ENCODE measurements at regions not wholly inside any gene's neighbourhood (a gene's known extent, or its start where the extent isn't known, plus 50 kb on each side); places are given as distances from the start of the nearest gene placed in this dataset.

- 77% methylated on average over 8 of the region's 9 CpGs for WGBS (ENCODE audit: insufficient coverage, low coverage, low lambda C conversion rate, missing lambda C conversion rate)
Measured at GRCh38 chr2:14760169-14760568, 127.7 kb downstream of the LRATD1 start.

GRCh38 chr2:14761118-14761517 is 128.6 kb downstream of the LRATD1 start:
- Histone ChIP-seq H3K27ac (no peak overlapping the region), H3K9me3 (no peaks in the 10 kb centered on the region), H3K36me3 (no peaks in the 10 kb centered on the region), H3K27me3 (no peaks in the 10 kb centered on the region), H3K4me1 (no peaks in the 10 kb centered on the region), H3K4me3 (no peak overlapping the region)
- 62% methylated on average over 11 of the region's 11 CpGs for WGBS (ENCODE audit: insufficient coverage, low coverage, low lambda C conversion rate, missing lambda C conversion rate)
- TF ChIP-seq CTCF (IDR thresholded peaks at IDR 0.05), result no peak
- no peak for TF ChIP-seq POLR2A (IDR thresholded peaks at IDR 0.05)
- intact Hi-C loops (cut with DNase I), result no loop called here
- no peak for DNase-seq
- no peak for ATAC-seq

More at GRCh38 chr2:14760169-14760568, 127.7 kb downstream of the LRATD1 start:
- Histone ChIP-seq H3K4me3 (no peak overlapping the region), H3K27me3 (no peaks in the 10 kb centered on the region), H3K9me3 (no peaks in the 10 kb centered on the region), H3K27ac (no peak overlapping the region), H3K36me3 (no peaks in the 10 kb centered on the region), H3K4me1 (no peaks in the 10 kb centered on the region)
- no peak for TF ChIP-seq CTCF (IDR thresholded peaks at IDR 0.05)
- no peak for TF ChIP-seq POLR2A (IDR thresholded peaks at IDR 0.05)
- ATAC-seq, result no peak
- intact Hi-C loops (cut with DNase I), result no loop called here
- no peak for DNase-seq

GRCh38 chr2:14773696-14774095 is 141.2 kb downstream of the LRATD1 start:
- TF ChIP-seq CTCF (IDR thresholded peaks at IDR 0.05) (no peak), POLR2A (IDR thresholded peaks at IDR 0.05) (no peak)
- no peaks in the 10 kb centered on the region for H3K4me1 ChIP-seq
- no peak for DNase-seq
- no peak overlapping the region for H3K4me3 ChIP-seq
- WGBS (ENCODE audit: insufficient coverage, low coverage, low lambda C conversion rate, missing lambda C conversion rate), result 52% methylated on average over 2 of the region's 2 CpGs
- no peak overlapping the region for H3K27ac ChIP-seq
- H3K9me3 ChIP-seq, result no peaks in the 10 kb centered on the region
- H3K27me3 ChIP-seq, result no peaks in the 10 kb centered on the region
- intact Hi-C loops (cut with DNase I), result no loop called here
- no peak for ATAC-seq
- no peaks in the 10 kb centered on the region for H3K36me3 ChIP-seq

- 60% methylated on average over 5 of the region's 5 CpGs for WGBS (ENCODE audit: insufficient coverage, low coverage, low lambda C conversion rate, missing lambda C conversion rate)
- Histone ChIP-seq H3K9me3 (no peaks in the 10 kb centered on the region), H3K27me3 (no peaks in the 10 kb centered on the region), H3K27ac (no peak overlapping the region), H3K4me1 (no peaks in the 10 kb centered on the region), H3K36me3 (no peaks in the 10 kb centered on the region), H3K4me3 (no peak overlapping the region)
- DNase-seq (no peak), ATAC-seq (no peak)
- TF ChIP-seq POLR2A (IDR thresholded peaks at IDR 0.05), result no peak
- no peak for TF ChIP-seq CTCF (IDR thresholded peaks at IDR 0.05)
- intact Hi-C loops (cut with DNase I), result no loop called here
Measured at GRCh38 chr2:14774436-14774968, 142.0 kb downstream of the LRATD1 start.

GRCh38 chr2:14776216-14776615 is 143.7 kb downstream of the LRATD1 start:
- Histone ChIP-seq H3K4me1 (no peaks in the 10 kb centered on the region), H3K27ac (no peak overlapping the region), H3K4me3 (no peak overlapping the region), H3K9me3 (no peaks in the 10 kb centered on the region), H3K36me3 (no peaks in the 10 kb centered on the region), H3K27me3 (no peaks in the 10 kb centered on the region)
- no peak for ATAC-seq
- DNase-seq, result no peak
- intact Hi-C loops (cut with DNase I), result no loop called here
- TF ChIP-seq POLR2A (IDR thresholded peaks at IDR 0.05) (no peak), CTCF (IDR thresholded peaks at IDR 0.05) (no peak)
- 50% methylated on average over 1 of the region's 1 CpG for WGBS (ENCODE audit: insufficient coverage, low coverage, low lambda C conversion rate, missing lambda C conversion rate)
